HepG2 (cell line): ENCODE measurements at regions not wholly inside any gene's neighbourhood (a gene's known extent, or its start where the extent isn't known, plus 50 kb on each side); places are given as distances from the start of the nearest gene placed in this dataset.

ENCODE experiments used
- DDIT3 ChIP-seq: sonication (generic); formaldehyde crosslinking; IDR thresholded peaks from 2 replicates; pipeline ENCODE4 v1.4.0; 2020; ENCODE audit warnings: mild to moderate bottlenecking, missing genetic modification reagents
- HDAC2 ChIP-seq: sonication (generic); formaldehyde crosslinking; IDR thresholded peaks from 2 replicates; pipeline ENCODE4 v1.4.0; 2020; ENCODE audit warnings: missing genetic modification reagents
- HIVEP1 ChIP-seq: sonication (generic); formaldehyde crosslinking; IDR thresholded peaks from 2 replicates; pipeline ENCODE4 v1.4.0; 2020; ENCODE audit warnings: mild to moderate bottlenecking, missing genetic modification reagents
- IKZF1 ChIP-seq: fragments of 450-650 bp; IDR thresholded peaks from 2 replicates; pipeline ENCODE4 v1.7.1; 2016
- PRMT3 ChIP-seq: sonication (generic); formaldehyde crosslinking; IDR thresholded peaks from 2 replicates; pipeline ENCODE4 v1.8.1; 2022; ENCODE audit warnings: low read depth, mild to moderate bottlenecking, moderate library complexity, missing genetic modification reagents, borderline replicate concordance
- RBM39 ChIP-seq: fragments of 200-400 bp; formaldehyde crosslinking; IDR thresholded peaks from one replicate; pipeline ENCODE4 v1.6.1; 2018; ENCODE audit warnings: antibody characterized with exemption, mild to moderate bottlenecking, low read depth, low read length; ENCODE audit not compliant: poor library complexity, severe bottlenecking
- ZNF101 ChIP-seq: sonication (generic); formaldehyde crosslinking; IDR thresholded peaks from 2 replicates; pipeline ENCODE4 v1.4.0; 2020; ENCODE audit warnings: mild to moderate bottlenecking, low read depth, missing genetic modification reagents, borderline replicate concordance
- ZNF263 ChIP-seq: sonication (generic); formaldehyde crosslinking; IDR thresholded peaks from 2 replicates; pipeline ENCODE4 v1.4.0; 2020; ENCODE audit warnings: missing genetic modification reagents

- TF ChIP-seq RBM39 (no peak), ZNF263 (CRISPR knock-in tag) (no peak), PRMT3 (CRISPR knock-in tag) (no peak), IKZF1 (no peak), ZNF101 (CRISPR knock-in tag) (no peak), HIVEP1 (CRISPR knock-in tag) (no peak), DDIT3 (CRISPR knock-in tag) (no peak), HDAC2 (CRISPR knock-in tag) (no peak)
These were observed 491.0 kb upstream of the CDH4 start for GRCh38 chr20:60761056-60761455.
